Activated gamma-delta T cell treated with anti-CD3 and anti-CD28 coated beads, Interleukin-2, amount 50 U/mL, for 16 hours (primary cell): ENCODE measurements at regions not wholly inside any gene's neighbourhood (a gene's known extent, or its start where the extent isn't known, plus 50 kb on each side); places are given as distances from the start of the nearest gene placed in this dataset.

Experiments
- DNase-seq: peaks from one replicate; pipeline ENCODE4 v3.0.0-alpha.2; 2020; ENCODE audit warnings: low read depth

- DNase-seq, result no peak
Observed at GRCh38 chr1:29708796-29709703, 472.7 kb downstream of the PTPRU start.

DNA sequence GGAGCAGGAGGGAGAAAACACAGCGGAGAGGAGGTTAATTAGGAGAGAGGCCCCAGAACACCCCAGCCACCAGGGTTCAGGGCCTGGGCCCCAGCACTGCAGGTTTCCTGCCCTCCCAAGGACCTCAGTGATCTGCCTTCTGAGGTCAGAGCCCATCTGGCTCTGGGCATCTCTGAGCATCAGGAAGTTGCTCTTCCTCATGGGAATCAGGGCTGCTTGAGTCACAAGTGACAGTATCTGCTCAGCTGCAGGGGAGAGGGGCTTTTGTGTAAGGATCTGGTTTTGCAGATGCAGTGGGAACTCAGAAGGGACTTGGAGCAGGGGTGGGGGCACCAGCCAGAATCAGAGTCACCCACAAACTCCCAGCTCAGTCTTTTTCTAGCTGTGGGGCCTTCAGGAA, 472.1 kb downstream of the PTPRU start:
- no peak for DNase-seq

DNA sequence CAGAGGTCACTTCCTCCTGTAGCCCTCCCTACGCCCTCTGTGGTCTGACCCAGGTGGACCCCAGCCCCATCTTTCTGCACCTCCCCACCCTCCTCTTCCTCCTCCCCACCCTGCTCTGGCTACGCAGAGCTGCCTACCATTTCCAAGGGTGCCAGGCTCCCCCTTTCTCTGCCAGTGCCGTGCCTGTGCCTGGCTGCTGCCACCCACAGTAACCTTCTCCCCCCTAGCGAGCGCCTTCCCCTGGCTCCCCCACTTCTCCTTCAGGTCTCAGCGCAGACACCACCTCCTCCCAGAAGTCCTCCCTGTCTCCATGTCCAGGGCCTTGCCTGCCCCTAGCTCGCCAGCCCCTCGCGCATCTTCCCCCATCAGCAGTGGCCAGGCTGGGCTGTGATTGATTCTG, 471.5 kb downstream of the PTPRU start:
- no peak for DNase-seq

DNA sequence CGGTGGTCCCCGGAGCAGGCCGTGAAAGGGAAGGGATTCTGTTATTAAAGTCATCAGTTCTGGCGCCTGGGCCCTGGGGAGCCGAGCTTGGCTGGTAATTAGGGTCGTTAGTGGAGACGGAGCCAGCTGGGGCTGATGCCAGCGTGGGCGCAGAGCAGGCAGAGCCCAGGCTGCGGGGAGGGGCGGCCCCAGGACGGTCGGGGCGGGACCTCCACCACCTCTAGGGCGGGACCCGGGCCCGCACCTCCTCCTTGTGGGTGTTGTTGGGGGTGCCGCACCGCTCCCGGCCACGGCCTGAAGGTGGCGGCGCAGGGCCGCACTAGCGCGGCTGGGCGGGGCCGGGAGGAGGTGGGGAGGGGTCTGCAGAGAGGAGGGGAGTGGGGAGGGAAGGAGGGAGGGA, 470.6 kb downstream of the PTPRU start:
- DNase-seq, result no peak

DNA sequence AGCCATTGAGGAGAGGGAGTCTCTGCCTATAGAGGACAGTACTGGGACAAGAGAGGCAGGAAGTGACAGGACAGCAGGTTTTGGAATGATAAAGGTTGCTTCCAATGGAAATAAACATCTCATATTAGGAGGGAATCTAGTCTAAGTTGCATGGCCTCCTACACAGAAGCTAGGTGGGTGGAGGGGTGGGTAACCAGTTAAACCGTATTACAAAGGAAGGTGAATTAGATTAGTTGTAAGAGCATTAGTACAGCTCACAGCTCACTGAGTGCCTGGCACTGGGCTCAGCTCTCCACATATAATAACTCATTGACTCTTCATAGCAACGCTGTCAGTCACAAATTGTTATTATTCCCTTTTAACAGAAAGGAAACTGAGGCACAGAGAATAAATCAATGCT, 468.1 kb downstream of the PTPRU start:
- no peak for DNase-seq

DNA sequence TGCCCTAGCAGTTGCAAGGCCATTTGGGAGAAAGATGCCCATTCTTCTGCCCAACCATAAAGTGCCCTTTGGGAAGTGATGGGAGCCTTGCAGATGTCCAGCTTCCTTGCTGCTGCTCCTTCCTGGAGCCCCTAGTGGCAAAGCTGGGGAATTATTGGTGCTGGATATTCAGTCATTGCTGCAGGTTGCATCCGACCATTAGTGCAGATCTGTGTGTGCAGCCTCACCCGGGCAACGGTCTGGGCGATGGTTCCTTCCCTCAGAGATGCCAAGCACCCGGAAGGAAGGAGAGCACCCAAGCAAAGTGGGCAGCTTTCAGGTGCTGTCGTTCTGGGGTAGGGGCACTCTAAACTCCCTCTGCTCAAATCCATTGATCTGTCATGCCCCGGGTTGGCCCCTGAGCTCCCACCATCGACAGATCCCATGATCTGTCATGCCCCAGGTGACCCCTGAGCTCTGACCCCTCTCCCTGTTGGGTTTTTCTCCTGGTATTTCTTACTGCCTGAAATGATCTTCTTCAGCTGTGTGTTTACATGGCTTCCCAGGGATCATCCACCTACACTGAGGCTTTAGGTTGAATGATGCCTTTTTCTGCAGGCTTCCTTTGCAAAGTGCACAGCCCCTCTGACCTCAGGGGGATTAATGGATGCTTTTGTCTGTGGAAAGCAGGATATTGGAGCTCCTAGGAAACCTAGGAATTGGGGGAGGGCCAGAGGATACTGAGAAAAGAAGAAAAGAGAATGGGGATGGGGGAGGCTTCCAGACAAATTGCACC, 467.5 kb downstream of the PTPRU start:
- no peak for DNase-seq

GRCh38 chr1:29700491-29700890, 464.2 kb downstream of the PTPRU start:
- no peak for DNase-seq

- no peak for DNase-seq
Observed at GRCh38 chr1:29698626-29699025, 462.3 kb downstream of the PTPRU start.

- DNase-seq, result no peak
Observed at GRCh38 chr1:29698033-29698432, 461.7 kb downstream of the PTPRU start.

GRCh38 chr1:29697391-29697780, 461.1 kb downstream of the PTPRU start:
- DNase-seq, result no peak

DNA sequence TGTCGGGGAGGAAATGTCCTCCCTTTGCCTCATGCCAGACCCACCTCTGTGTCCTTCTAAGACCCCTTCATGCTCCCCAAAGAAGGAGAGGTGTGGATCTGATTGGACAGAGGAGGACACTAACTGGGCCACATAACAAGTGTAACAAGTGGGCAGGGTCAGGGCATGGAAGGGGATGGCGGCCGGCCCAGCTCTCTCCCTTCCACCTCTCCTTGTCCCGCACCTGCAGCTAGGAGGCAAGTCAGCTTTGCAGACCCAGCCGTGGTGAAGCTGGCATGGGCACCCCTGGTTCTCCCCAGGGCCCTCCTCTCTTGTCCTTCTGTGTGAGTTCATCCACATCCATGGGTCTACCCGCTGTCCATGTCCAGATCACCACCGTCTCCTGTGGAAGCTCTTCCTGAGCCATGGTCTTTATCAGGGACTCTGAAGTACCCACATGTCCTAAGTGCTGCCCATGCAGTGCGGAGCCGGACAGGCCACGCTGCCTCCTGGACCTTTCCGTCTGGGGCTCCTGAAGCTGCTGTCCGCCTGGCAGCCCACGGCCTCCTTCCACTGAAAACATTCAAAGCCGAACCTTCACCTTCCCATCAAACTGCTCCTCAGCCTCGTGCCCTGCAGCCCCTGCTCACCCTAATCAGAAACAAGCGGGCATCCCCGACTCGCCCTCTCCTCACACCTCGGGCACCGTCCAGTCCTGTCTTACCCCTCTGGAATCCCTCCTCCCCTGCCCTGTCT, 460.5 kb downstream of the PTPRU start:
- no peak for DNase-seq

DNA sequence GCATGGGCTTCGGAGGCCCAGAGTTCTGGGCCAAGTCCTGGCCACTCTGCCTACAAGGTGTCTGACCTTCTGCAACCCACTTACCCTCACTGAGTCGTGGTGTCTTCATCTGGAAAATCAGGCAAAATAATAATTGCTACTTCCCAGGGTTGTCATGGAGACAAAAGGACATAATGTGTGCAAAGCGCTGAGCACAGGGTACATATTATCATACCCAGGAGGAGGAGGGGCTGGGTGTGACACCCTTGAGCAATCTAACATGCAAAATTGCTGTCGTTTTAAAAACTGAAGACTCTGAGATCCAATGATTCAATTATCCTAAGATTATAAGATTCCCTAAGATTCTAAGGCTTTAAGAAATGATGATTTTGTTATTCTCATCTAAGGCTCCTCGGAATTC, 459.5 kb downstream of the PTPRU start:
- DNase-seq, result no peak

GRCh38 chr1:29695036-29695435, 458.7 kb downstream of the PTPRU start:
- no peak for DNase-seq

GRCh38 chr1:29691499-29691898, 455.2 kb downstream of the PTPRU start:
- DNase-seq, result no peak

GRCh38 chr1:29690156-29690555, 453.8 kb downstream of the PTPRU start:
- no peak for DNase-seq

DNA sequence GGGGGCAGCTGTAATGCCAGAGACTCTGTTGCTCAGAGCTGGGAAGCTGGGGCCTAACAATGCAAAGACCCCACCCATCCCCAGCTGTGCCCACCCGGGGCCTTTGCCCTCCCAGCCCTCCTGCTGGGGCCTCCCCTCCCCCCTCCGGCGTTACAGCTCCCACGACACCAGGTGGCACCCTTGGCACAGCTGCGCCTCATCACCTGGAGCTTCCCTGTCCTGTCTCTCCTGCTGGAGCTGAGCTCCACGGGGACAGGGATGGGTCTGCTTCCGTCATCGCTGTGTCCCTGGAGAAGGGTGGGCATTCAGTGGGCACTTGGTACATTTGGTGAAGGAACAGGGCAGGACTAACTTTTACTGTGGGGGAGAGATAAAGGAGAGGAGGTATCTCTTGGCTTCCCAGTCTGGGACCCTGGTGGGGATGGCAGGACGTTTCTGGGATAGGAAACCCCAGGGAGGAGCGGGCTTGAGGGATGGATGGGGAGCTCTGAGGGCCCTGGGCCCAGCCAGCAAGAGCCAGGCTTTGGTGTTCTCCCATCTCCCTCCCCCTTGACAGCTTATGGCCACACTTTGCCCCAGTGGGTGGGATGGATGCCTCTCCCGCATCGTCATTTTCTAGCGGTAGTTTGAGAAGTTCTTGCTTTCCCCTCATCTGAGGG, 453.2 kb downstream of the PTPRU start:
- DNase-seq, result no peak

DNA sequence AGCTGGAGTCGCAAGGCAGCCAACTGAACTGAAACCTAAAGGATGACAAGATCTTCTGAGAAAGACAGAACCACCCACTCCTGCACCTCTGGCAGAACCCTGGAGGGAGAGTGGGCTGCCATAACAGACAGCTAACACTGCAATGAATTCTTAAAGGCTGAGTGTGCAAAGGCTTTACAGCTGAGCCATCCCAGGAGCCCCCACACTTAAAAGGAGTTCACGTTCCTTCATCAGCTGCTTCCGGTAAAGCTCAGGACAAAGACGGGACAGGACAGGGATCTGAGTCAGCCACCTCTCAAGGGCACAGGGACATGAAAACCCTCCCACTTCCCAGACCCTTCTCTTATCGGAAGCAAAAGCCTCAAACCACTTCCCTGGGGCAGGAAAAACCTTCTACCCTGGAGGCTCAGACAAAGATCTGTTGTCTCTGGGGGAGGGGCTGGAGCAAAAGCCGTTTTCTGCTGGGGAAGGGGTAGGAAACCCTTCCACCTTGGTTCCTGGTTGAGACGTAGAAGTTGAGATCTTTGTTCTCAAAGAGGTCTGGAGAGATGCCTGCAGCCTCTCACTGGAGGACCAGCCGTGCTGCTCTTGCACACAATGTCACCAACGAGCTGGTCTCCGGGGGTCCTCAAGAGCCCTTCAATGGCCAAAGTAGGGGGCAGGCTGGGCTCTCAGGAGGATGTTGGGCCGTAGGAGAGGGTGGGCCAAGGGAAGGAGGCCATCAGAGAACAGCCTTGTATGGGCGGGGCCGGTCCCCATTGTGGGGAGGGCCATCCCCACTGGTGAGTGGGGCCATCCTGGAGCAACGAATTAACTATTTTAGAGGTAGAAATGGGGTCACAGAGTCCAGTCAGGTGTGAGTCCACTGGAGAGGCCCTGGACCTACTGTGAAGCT, 452.4 kb downstream of the PTPRU start:
- no peak for DNase-seq

DNA sequence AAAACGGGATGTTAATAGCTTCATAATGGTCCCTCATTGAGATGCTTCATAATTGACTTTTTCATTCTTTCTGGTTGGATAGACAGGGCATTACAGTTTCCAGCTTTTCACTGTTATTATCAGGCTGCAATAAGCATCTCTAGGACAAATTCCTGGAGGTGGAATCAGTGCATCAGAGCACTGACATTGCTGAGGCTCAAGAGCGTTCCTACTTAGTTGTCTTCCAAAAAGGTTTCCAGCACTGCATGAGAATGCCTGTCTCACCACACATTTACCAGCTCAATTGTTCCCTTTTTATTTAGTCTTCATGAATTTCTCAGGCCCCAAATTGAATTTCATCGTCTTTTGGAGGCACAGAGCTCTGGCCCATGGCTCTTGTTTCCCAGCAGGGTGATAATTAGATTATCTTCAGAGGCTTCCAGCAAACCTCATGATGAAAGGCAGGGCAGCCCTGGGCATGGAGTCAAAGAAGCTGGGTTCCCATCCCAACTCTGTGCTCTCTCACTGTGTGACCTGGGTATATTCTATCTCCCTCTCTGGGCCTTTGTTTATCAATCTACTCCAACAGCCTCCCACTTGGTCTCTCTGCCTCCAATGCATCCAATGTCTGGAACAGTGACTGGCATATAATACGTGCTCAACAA, 451.4 kb downstream of the PTPRU start:
- no peak for DNase-seq

- DNase-seq, result no peak
Observed at GRCh38 chr1:29687166-29687565, 450.8 kb downstream of the PTPRU start.
